ENCODE measurements at regions not wholly inside any gene's neighbourhood (a gene's known extent, or its start where the extent isn't known, plus 50 kb on each side); places are given as distances from the start of the nearest gene placed in this dataset.

- no peak for TF ChIP-seq CTCF (conservative IDR thresholded peaks at IDR 0.05; ENCODE audit: low read depth)
- no peak overlapping the region for H3K27ac ChIP-seq
- DNase-seq (ENCODE audit: low spot score): no peak
- CTCF ChIA-PET: no interaction called here
- POLR2A ChIA-PET (ENCODE audit: low non-redundant PET): no interaction called here
Measured at GRCh38 chr13:53343361-53343744, 314.7 kb downstream of the OLFM4 start.

- H3K27ac ChIP-seq: no peak overlapping the region
- ChIA-PET CTCF (no interaction called here), POLR2A (ENCODE audit: low non-redundant PET) (interaction anchor here (0.6 kb wide), 1 partner anchor 8 kb away, joined by 3 read pairs; no protein-coding TSS in a partner anchor)
- no peak for DNase-seq (ENCODE audit: low spot score)
- TF ChIP-seq CTCF (conservative IDR thresholded peaks at IDR 0.05; ENCODE audit: low read depth): no peak
Measured at GRCh38 chr13:53351021-53351420, 322.4 kb downstream of the OLFM4 start.

GRCh38 chr13:53357582-53357981 lies 329.0 kb downstream of the OLFM4 start:
- H3K27ac ChIP-seq: no peak overlapping the region
- CTCF ChIA-PET: no interaction called here
- POLR2A ChIA-PET (ENCODE audit: low non-redundant PET): no interaction called here
- no peak for TF ChIP-seq CTCF (conservative IDR thresholded peaks at IDR 0.05; ENCODE audit: low read depth)
- DNase-seq (ENCODE audit: low spot score): no peak

GRCh38 chr13:53368948-53369347 lies 340.3 kb downstream of the OLFM4 start:
- CTCF ChIA-PET: interaction anchor here (0.6 kb wide), 2 partner anchors 238 to 393 kb away, joined by 3 to 5 read pairs; no protein-coding TSS in a partner anchor
- POLR2A ChIA-PET (ENCODE audit: low non-redundant PET): no interaction called here
- H3K27ac ChIP-seq: no peak overlapping the region
- TF ChIP-seq CTCF (conservative IDR thresholded peaks at IDR 0.05; ENCODE audit: low read depth): no peak
- no peak for DNase-seq (ENCODE audit: low spot score)

- H3K27ac ChIP-seq: no peak overlapping the region
- ChIA-PET POLR2A (ENCODE audit: low non-redundant PET) (no interaction called here), CTCF (no interaction called here)
- TF ChIP-seq CTCF (conservative IDR thresholded peaks at IDR 0.05; ENCODE audit: low read depth): no peak
- no peak for DNase-seq (ENCODE audit: low spot score)
Measured at GRCh38 chr13:53379485-53379884, 350.9 kb downstream of the OLFM4 start.

- ChIA-PET CTCF (no interaction called here), POLR2A (ENCODE audit: low non-redundant PET) (no interaction called here)
- DNase-seq (ENCODE audit: low spot score): no peak
Measured at GRCh38 chr13:53382008-53382407, 353.4 kb downstream of the OLFM4 start.

More at GRCh38 chr13:53382008-53382407, 353.4 kb downstream of the OLFM4 start:
- H3K27ac ChIP-seq: no peak overlapping the region
- no peak for TF ChIP-seq CTCF (conservative IDR thresholded peaks at IDR 0.05; ENCODE audit: low read depth)
